ENCODE measurements at regions not wholly inside any gene's neighbourhood (a gene's known extent, or its start where the extent isn't known, plus 50 kb on each side); places are given as distances from the start of the nearest gene placed in this dataset.

DNA sequence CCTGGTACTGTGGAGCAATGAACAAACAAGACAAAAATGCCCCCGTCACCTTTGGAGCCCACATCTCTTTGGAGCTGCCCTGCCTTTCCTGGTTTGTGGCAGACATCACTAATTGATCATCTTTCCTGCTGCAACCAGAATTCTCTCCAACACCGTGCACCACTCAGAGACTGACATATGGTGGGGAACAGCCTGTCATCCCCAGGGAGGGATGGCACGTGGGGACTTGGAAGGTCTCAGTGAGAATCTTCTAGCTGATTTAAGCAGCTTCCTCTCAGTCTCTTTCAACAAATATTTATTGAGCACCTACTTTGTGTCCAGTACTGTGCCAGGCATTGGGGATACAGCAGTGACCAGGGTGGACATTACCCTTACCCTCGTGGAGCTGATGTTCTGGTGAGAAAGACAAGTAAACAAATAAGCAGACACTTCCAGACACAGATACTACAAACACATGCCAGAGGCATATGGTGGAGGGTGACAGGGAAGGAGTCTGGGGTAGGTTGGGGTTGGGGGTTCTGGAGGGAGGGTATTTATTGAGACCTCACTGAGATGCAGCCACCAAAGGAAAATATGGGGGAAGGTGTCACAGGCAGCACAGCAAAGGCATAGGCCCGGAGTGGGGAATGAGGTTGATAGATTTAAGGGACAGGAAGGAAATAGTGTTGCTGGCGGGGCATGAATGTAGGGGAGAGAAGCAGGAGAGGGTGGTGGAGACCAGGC, 82.3 kb downstream of the CEBPB start:
- TF ChIP-seq TOX (CRISPR knock-in tag; IDR thresholded peaks at IDR 0.05; ENCODE audit: borderline replicate concordance) (no peak), ISL1 (CRISPR knock-in tag; IDR thresholded peaks at IDR 0.05) (no peak), PATZ1 (CRISPR knock-in tag; IDR thresholded peaks at IDR 0.05; ENCODE audit: borderline replicate concordance) (no peak)

Measured in SK-N-SH treated with all-trans-retinoic acid at 6 μM for 48 hours (cell line).